ENCODE measurements at regions not wholly inside any gene's neighbourhood (a gene's known extent, or its start where the extent isn't known, plus 50 kb on each side); places are given as distances from the start of the nearest gene placed in this dataset.

DNA sequence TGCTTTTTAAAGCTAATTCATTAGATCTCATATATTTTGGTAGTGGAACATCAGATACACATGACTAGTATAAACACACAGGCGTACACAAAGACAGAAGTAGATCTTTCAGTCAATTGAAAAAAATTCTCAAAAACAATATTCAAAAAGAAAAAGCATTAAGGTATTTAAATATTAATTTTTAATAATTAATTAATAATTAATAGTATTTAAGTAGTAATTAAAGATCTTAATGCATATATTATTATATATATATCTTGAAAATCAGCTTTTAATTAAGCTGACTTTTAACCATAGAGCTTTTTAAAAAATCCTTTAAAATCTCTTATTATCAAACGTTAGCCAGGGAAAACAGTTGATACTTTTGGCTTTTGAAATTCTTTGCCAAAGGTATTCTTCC is 489.4 kb upstream of the PCDH20 start:
- TF ChIP-seq POLR2AphosphoS5 (IDR thresholded peaks at IDR 0.05; ENCODE audit: low read depth): no peak
- no peak for TF ChIP-seq REST (IDR thresholded peaks at IDR 0.05; ENCODE audit: unreplicated experiment)
- TF ChIP-seq ETS1 (IDR thresholded peaks at IDR 0.05): no peak
- TF ChIP-seq EZH2 (IDR thresholded peaks at IDR 0.05; ENCODE audit: low read depth, unreplicated experiment): no peak
- no peak for TF ChIP-seq NANOG (IDR thresholded peaks at IDR 0.05; ENCODE audit: borderline replicate concordance)
- no peak for TF ChIP-seq ZNF462 (CRISPR knock-in tag; IDR thresholded peaks at IDR 0.05)
- TF ChIP-seq CTCF (conservative IDR thresholded peaks at IDR 0.05; ENCODE audit: low read depth in 2 of 2): no peak
- TF ChIP-seq ZNF331 (CRISPR knock-in tag; IDR thresholded peaks at IDR 0.05; ENCODE audit: low read depth): no peak
- TF ChIP-seq ZNF114 (CRISPR knock-in tag; IDR thresholded peaks at IDR 0.05): no peak
- no peak for TF ChIP-seq JUNB (IDR thresholded peaks at IDR 0.05; ENCODE audit: unreplicated experiment)
- no peak for TF ChIP-seq STAT1 (IDR thresholded peaks at IDR 0.05; ENCODE audit: unreplicated experiment)
- no peak for TF ChIP-seq CREB1 (CRISPR knock-in tag; IDR thresholded peaks at IDR 0.05; ENCODE audit: low read depth)
- TF ChIP-seq EZH2phosphoT487 (IDR thresholded peaks at IDR 0.05; ENCODE audit: unreplicated experiment): no peak
- H3K9me3 Mint-ChIP-seq: peaks cover 7% of the 10 kb centered on the region

More for the DNA sequence above, 489.4 kb upstream of the PCDH20 start:
- no peak overlapping the region for H3K4me3 ChIP-seq
- no peaks in the 10 kb centered on the region for H3F3A ChIP-seq (replicated peaks; ENCODE audit: low read depth)
- no peaks in the 10 kb centered on the region for H3K79me2 ChIP-seq (replicated peaks; ENCODE audit: insufficient read depth)
- H3K27ac Mint-ChIP-seq: no peak overlapping the region
- no peaks in the 10 kb centered on the region for H3K9me2 ChIP-seq (ENCODE audit: insufficient read depth)
- peaks cover 8% of the 10 kb centered on the region; the same call in 2 of the 3 replicates for H3K36me3 Mint-ChIP-seq (ENCODE audit: low read depth)
- H3K4me3 Mint-ChIP-seq: no peak overlapping the region
- no peaks in the 10 kb centered on the region for H3K36me3 ChIP-seq (ENCODE audit: insufficient read depth)
- DNase-seq (ENCODE audit: low spot score) (no peak), ATAC-seq (no peak)
- no peaks in the 10 kb centered on the region for H3K27me3 Mint-ChIP-seq (ENCODE audit: insufficient read depth, low read depth, poor library complexity)
- no peaks in the 10 kb centered on the region for H3K27me3 ChIP-seq (ENCODE audit: insufficient read depth)
- H4K20me1 ChIP-seq (replicated peaks; ENCODE audit: insufficient read depth): no peaks in the 10 kb centered on the region
- no peak overlapping the region for H3K27ac ChIP-seq (ENCODE audit: low read depth)
- peaks cover 25% of the 10 kb centered on the region for H3K4me1 Mint-ChIP-seq
- no peak overlapping the region for H3K4me2 ChIP-seq
- peaks cover 25% of the 10 kb centered on the region for H3K4me1 ChIP-seq (ENCODE audit: insufficient read depth)
- no peak overlapping the region for H2AFZ ChIP-seq

Measured in GM23338 (cell line).